Spleen (tissue), 11 donors: ENCODE measurements at regions not wholly inside any gene's neighbourhood (a gene's known extent, or its start where the extent isn't known, plus 50 kb on each side); places are given as distances from the start of the nearest gene placed in this dataset.

ENCODE experiments used
- DNase-seq: peaks from one replicate; pipeline ENCODE4 v3.0.0-alpha.2; 2020
- H3K27ac ChIP-seq, 8 donors: fragments of 200-600 bp; sonication (generic) in 7 of 8; 1 replicate in 4 of 8; 2 replicates in 4 of 8; pipeline versions ENCODE4 v1.5.0 to v1.8.0; 2016 to 2021; ENCODE audit warnings: inconsistent platforms in 4 of 8, mild to moderate bottlenecking in 4 of 8, moderate library complexity in 1 of 8
- H3K27me3 ChIP-seq, 7 donors: fragments of 200-600 bp; sonication (generic) in 6 of 7; replicated peaks in 1 of 7; 1 replicate in 4 of 7; 2 replicates in 3 of 7; pipeline versions ENCODE4 v1.5.0 to v1.8.0; 2016 to 2021; ENCODE audit warnings: inconsistent platforms in 3 of 7, mild to moderate bottlenecking in 1 of 7
- H3K36me3 ChIP-seq, 6 donors: fragments of 200-600 bp; sonication (generic) in 5 of 6; 1 replicate in 4 of 6; 2 replicates in 2 of 6; pipeline versions ENCODE4 v1.5.0 to v1.8.0; 2016 to 2021; ENCODE audit warnings: inconsistent platforms in 2 of 6
- H3K4me1 ChIP-seq, 6 donors: fragments of 200-600 bp; sonication (generic) in 5 of 6; 1 replicate in 3 of 6; 2 replicates in 3 of 6; pipeline versions ENCODE4 v1.5.0 to v1.8.0; 2016 to 2021; ENCODE audit warnings: inconsistent platforms in 3 of 6
- H3K4me3 ChIP-seq, 8 donors: fragments of 200-600 bp; sonication (generic) in 7 of 8; 1 replicate in 4 of 8; 2 replicates in 4 of 8; pipeline versions ENCODE4 v1.5.0 to v1.8.0; 2016 to 2021; ENCODE audit warnings: inconsistent platforms in 4 of 8, mild to moderate bottlenecking in 4 of 8, moderate library complexity in 2 of 8
- H3K9me3 ChIP-seq, 8 donors: fragments of 200-600 bp; sonication (generic) in 7 of 8; 1 replicate in 4 of 8; 2 replicates in 4 of 8; pipeline versions ENCODE4 v1.5.0 to v1.8.0; 2016 to 2021; ENCODE audit warnings: inconsistent platforms in 4 of 8
- POLR2A ChIP-seq, 3 donors: fragments of 450-650 bp; IDR thresholded peaks; one replicate each; pipeline ENCODE4 v1.5.1; 2017; ENCODE audit warnings: antibody characterized with exemption in 3 of 3, mild to moderate bottlenecking in 1 of 3
- POLR2AphosphoS5 ChIP-seq, 3 donors: sonication (generic); formaldehyde crosslinking; IDR thresholded peaks; one replicate each; pipeline ENCODE4 v1.5.1; 2017; ENCODE audit warnings: antibody characterized with exemption in 3 of 3
- WGBS, 5 donors: extraction: QIAGEN DNeasy Blood & Tissue Kit in 3 of 5; methylation state at CpG; one replicate each; pipeline versions ENCODE4 v1.1.5 to v1.1.7; 2013 to 2018; 5-methylcytosine and 5-hydroxymethylcytosine counted together
- intact Hi-C: fragments of 100-400 bp; cut with DNase I; formaldehyde crosslinking; loops from one replicate; pipeline ENCODE4 v1.15.0; 2023; ENCODE audit warnings: low total_unique reads
- TF ChIP-seq, protein P1 (sequence below), 11 experiments: fragments of 200-600 bp in 7 of 11; fragments of 450-650 bp in 4 of 11; sonication (generic) in 4 of 11; IDR thresholded peaks in 8 of 11; conservative IDR thresholded peaks in 3 of 11; 1 replicate in 7 of 11; 2 replicates in 4 of 11; pipeline versions ENCODE4 v1.4.0 to v1.8.0; 2016 to 2021; ENCODE audit warnings: antibody characterized with exemption in 11 of 11, inconsistent platforms in 4 of 11, mild to moderate bottlenecking in 1 of 11
- donor health status: healthy with polysubstance abuse.
- donor health status: DM: no; HTN: no; CAD: no; lungs with moderate emphysema.
- donor health status: DM: no; HTN: no; CAD: no.
- donor health status: Bipolar disorder and iron deficiency.
- donor health status: healthy.
- donor health status: DM: no; HTN: no; CAD: no.
- donor health status: DM: yes; HTN: yes; CAD: no.

DNA sequence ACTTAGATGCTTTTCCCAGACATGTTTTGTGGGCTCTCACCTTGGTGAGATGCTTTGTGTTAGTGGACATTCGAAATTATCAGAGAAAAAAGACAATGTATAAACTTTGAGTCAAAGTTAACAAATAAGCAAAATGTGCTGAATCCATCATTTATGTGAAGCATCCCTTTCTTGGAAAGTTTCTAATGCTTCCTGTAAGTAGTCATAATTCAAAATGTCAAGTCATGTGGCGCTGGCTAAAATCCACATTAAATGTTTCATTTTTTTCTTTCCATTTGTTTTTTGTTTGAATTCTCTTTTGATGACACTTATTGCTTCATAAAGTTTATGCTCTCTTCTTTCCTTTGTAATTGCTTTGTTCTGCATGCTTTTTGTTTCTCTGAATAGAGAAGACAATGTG is 107.2 kb upstream of the CENPW start:
- Histone ChIP-seq H3K9me3 (peaks cover 0 to 8% (median 2%) of the 10 kb centered on the region in 8 donors), H3K36me3 (no peaks in the 10 kb centered on the region), H3K4me3 (no peak overlapping the region), H3K4me1 (no peaks in the 10 kb centered on the region), H3K27me3 (no peaks in the 10 kb centered on the region), H3K27ac (no peak overlapping the region)
- TF ChIP-seq, protein P1, sequence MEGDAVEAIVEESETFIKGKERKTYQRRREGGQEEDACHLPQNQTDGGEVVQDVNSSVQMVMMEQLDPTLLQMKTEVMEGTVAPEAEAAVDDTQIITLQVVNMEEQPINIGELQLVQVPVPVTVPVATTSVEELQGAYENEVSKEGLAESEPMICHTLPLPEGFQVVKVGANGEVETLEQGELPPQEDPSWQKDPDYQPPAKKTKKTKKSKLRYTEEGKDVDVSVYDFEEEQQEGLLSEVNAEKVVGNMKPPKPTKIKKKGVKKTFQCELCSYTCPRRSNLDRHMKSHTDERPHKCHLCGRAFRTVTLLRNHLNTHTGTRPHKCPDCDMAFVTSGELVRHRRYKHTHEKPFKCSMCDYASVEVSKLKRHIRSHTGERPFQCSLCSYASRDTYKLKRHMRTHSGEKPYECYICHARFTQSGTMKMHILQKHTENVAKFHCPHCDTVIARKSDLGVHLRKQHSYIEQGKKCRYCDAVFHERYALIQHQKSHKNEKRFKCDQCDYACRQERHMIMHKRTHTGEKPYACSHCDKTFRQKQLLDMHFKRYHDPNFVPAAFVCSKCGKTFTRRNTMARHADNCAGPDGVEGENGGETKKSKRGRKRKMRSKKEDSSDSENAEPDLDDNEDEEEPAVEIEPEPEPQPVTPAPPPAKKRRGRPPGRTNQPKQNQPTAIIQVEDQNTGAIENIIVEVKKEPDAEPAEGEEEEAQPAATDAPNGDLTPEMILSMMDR (IDR thresholded peaks at IDR 0.05 in 8 of 11, conservative IDR thresholded peaks at IDR 0.05 in 3 of 11), result no peak
- no peak for TF ChIP-seq POLR2AphosphoS5 (IDR thresholded peaks at IDR 0.05)
- no peak for TF ChIP-seq POLR2A (IDR thresholded peaks at IDR 0.05)
- no peak for DNase-seq
- intact Hi-C loops, result no loop called here
- WGBS, 5 donors, result 38 to 47% (median 41%) methylated on average over 2 of the region's 2 CpGs

DNA sequence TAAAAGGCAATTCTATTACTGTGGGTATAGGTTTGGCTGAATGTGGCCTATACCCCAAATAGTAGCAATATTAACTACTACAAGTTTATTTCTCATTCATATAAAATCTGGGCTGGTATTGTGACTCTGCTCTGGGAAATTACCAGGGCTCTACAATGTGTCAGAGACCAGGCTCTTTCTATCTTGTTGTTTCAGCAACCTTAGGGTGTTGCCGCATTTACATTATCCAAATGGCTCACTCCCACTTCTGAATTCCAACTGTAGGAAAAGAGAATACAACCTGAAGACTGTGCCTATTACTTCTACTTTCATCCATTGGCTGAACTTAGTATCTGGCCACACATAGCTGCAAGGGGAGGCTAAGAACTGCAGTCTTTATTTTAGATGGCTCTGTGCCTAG is 106.7 kb upstream of the CENPW start:
- no peak for DNase-seq
- H3K27ac ChIP-seq, result no peak overlapping the region
- no peaks in the 10 kb centered on the region for H3K36me3 ChIP-seq
- H3K4me1 ChIP-seq, result no peaks in the 10 kb centered on the region
- no peaks in the 10 kb centered on the region for H3K27me3 ChIP-seq
- TF ChIP-seq POLR2A (IDR thresholded peaks at IDR 0.05), result no peak
- TF ChIP-seq, protein P1 (IDR thresholded peaks at IDR 0.05 in 8 of 11, conservative IDR thresholded peaks at IDR 0.05 in 3 of 11), result no peak
- TF ChIP-seq POLR2AphosphoS5 (IDR thresholded peaks at IDR 0.05), result no peak
- intact Hi-C loops, result no loop called here
- no peak overlapping the region for H3K4me3 ChIP-seq
- WGBS, 5 donors, result 93 to 100% (median 97%) methylated on average over 1 of the region's 1 CpG
- H3K9me3 ChIP-seq, result peaks cover 0 to 8% (median 2%) of the 10 kb centered on the region in 8 donors

DNA sequence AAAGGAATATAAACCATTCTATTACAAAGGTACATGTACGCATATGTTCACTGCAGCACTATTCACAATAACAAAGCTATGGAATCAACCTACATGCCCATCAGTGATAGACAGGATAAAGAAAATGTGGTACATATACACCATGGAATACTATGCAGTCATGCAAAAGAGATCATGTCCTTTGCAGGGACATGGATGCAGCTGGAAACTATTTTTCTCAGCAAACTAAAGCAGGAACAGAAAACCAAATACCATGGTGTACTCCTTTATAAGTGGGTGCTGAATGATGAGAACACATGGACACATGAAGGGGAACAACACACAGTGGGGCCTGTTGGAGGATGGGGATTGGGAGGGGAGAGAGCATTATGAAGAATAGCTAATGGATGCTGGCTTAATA is 104.6 kb upstream of the CENPW start:
- DNase-seq, result no peak
- intact Hi-C loops, result no loop called here
- no peaks in the 10 kb centered on the region for H3K4me1 ChIP-seq

DNA sequence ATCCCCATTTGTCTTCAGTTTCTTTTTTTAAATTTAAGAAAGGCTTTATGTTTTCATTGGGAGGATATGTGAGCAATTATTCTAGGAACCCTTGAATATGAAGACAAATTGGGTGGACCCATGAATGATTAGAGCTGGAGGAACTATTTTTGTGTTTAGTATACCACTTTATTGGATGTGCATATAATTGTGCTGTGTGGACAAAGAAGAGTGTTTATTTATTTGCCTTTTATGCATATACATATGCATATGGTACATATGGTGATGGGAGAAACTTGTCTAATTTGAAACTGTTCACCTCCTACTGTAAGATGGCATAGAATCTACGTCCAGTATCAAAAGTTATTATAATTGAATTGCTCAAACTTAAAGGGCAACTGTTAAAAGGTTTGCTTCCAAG is 94.8 kb upstream of the CENPW start:
- H3K4me1 ChIP-seq, result no peaks in the 10 kb centered on the region
- 63 to 82% (median 76%) methylated on average over 1 of the region's 1 CpG for WGBS, 5 donors
- no peak overlapping the region for H3K27ac ChIP-seq
- no peak overlapping the region for H3K4me3 ChIP-seq
- intact Hi-C loops, result no loop called here
- TF ChIP-seq POLR2A (IDR thresholded peaks at IDR 0.05), result no peak
- TF ChIP-seq, protein P1 (IDR thresholded peaks at IDR 0.05 in 8 of 11, conservative IDR thresholded peaks at IDR 0.05 in 3 of 11), result no peak
- no peak for TF ChIP-seq POLR2AphosphoS5 (IDR thresholded peaks at IDR 0.05)
- peaks cover 0 to 22% (median 11%) of the 10 kb centered on the region in 8 donors for H3K9me3 ChIP-seq
- H3K36me3 ChIP-seq, result no peaks in the 10 kb centered on the region
- no peak for DNase-seq
- no peaks in the 10 kb centered on the region for H3K27me3 ChIP-seq

More for the DNA sequence above, 104.6 kb upstream of the CENPW start:
- Histone ChIP-seq H3K4me3 (no peak overlapping the region), H3K27ac (no peak overlapping the region), H3K36me3 (no peaks in the 10 kb centered on the region), H3K27me3 (no peaks in the 10 kb centered on the region), H3K9me3 (peaks cover 0 to 16% (median 9%) of the 10 kb centered on the region in 8 donors)
- WGBS, 5 donors, result 83 to 100% (median 99%) methylated on average over 1 of the region's 1 CpG
- TF ChIP-seq, protein P1 (IDR thresholded peaks at IDR 0.05 in 8 of 11, conservative IDR thresholded peaks at IDR 0.05 in 3 of 11), result no peak
- TF ChIP-seq POLR2AphosphoS5 (IDR thresholded peaks at IDR 0.05) (no peak), POLR2A (IDR thresholded peaks at IDR 0.05) (no peak)
